Right forelimb (tissue), 1 donor: ENCODE measurements at regions not wholly inside any gene's neighbourhood (a gene's known extent, or its start where the extent isn't known, plus 50 kb on each side); places are given as distances from the start of the nearest gene placed in this dataset.
"Not testable (repeated sequence)": the region's sequence is repeated elsewhere in the genome, so short reads cannot be mapped to it uniquely, and the experiment has no call there.

Experiments
- DNase-seq: peaks from one replicate; pipeline ENCODE4 v3.0.0-alpha.2; 2018

DNA sequence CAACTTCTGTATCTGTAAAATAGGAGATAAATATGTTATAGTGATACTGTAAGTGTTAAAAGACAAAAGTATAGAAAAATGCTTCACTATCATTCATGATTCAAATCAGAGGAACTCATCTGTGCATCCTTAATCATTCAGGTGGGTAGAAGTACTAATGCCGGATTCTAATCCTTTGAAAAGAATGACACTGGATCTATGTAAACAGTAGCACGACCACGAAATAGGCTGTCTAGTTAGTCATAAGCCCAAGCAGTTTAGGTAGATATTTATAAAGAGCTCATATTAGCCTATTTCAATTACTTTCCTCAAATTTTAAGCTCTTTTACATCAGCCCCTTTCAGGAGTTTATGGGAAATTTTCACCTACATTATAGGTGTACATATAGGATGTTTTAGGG is 437.9 kb downstream of the SOX2 start:
- DNase-seq = no peak

DNA sequence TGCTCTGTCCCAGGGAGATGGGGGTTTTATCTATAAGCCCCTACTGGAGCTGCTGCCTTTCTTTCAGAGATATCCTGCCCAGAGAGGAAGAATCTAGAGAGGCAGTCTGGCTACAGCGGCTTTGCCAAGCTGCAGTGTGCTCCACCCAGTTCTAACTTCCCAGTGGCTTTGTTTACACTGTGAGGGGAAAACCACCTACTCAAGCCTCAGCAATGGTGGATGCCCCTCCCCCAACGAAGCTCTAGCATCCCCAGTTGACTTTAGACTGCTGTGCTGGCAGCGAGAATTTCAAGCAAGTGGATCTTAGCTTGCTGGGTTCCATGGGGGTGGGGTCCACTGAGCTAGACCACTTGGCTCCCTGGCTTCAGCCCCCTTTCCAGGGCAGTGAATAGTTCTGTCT is 444.6 kb downstream of the SOX2 start:
- not testable (repeated sequence) for DNase-seq

DNA sequence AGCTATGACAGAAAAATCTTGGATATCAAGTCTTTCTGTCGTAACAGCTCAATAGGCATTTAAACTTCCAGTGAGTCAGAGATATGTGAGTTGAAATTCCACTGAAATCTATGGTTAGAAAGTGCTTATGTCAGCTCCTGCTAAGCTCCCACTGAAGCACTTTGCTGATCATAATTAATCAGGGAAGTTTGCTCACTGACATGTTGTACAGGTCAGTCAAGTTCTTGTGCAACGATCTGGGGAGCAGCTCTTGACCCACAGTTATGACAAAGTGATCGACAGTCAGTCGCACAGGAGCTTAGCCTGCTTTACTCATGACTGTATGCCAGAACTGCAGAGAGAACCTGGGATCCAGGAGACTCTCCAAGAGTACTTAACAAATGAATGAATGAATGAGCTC is 453.5 kb downstream of the SOX2 start:
- DNase-seq = no peak

DNA sequence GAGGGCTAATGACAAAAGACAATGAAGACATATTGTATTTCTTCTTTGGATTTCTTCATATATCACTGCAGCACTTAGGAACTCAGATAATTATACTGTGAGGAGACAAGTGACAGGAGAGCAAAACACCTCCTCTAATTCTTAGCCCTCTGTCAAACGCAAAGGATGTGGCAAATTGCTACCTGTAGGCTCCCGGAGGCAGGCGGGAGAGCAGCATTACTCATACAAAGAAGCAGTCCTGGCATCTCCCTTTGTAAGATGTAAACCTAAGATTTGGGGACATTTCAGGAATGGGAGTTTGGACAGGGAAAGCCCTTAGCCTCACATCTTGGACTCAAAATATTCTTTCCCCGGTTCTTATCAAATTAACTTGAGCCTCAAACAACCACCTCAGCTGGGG is 460.8 kb downstream of the SOX2 start:
- no peak for DNase-seq

DNA sequence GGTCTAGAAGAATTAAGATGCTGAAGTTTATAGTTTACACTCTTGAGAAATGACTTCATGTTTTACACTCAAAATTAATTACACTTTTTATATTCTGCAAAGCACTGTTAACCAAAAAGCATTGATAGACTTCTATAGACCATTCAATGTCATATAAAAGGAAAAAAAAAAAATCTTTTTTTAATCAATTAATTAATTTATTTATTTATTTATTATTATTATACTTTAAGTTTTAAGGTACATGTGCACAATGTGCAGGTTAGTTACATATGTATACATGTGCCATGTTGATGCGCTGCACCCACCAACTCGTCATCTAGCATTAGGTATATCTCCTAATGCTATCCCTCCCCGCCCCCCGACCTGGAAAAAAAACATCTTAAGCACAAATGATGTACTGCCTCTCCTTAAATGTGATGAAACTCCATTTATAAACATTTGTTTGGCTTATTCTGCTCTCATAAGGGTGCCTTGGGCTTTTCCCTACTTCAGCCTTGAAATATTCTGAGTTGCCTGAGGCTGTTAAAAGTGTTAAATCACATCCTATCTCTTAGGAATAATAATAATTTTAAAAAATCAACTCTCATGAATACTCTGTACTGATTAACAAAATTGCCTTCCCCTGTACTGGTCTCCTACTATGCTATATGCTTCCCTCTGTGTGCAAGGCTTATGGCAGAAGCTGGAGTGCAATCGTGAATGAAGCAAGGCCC is 466.9 kb downstream of the SOX2 start:
- DNase-seq = no peak

DNA sequence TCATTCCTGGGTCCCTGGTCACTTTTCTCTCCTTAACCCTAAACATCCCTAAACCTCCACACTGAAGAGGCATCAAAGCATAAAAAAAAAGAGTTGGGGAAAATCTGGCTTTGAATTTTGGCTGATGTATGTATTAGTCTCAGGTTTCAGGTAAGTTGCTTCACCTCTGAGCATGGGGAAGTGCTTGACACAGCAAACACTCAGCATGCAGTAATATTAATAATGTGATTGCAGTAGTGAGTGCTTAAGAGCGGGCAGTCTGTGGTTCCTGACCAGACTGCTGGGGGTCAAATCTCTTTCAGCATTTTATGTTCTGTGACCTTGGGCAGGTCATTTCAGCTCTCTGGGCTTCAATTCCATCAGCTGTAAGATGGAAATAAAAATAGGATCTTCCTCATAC is 467.9 kb downstream of the SOX2 start:
- DNase-seq = no peak

DNA sequence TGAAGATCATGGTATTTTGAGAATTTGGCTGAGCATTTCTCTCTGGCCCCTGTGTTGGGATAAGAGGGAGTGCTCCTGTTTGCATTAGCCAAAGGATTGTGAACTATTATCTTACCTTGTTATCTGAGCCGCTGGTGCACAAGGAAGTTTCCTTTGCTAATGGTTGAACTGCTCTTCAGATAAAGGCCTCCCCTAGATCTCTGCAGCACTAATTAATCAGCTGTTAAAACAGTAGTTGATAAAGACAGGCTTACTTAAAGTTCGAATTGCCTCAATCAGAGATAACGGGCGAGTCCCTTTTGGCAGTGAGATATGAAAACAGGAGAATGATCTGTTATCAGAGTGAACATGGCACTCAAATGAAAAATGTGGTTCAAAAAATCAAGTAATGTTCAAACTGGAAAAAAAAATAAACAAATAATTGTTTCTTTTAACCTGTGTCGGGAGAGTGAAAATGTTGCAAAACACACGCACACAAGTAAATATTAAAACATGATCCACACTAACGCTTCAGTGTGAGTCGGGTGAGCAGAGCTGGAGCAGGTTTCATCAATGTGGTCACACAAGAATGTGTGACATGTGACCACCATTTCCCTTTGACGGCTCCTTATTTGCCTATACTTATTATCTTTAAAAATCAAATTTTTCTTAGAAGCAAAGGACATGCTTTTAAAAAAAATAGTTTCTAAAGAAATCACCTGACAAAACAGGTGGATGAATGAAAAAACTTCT is 469.1 kb downstream of the SOX2 start:
- DNase-seq = no peak

DNA sequence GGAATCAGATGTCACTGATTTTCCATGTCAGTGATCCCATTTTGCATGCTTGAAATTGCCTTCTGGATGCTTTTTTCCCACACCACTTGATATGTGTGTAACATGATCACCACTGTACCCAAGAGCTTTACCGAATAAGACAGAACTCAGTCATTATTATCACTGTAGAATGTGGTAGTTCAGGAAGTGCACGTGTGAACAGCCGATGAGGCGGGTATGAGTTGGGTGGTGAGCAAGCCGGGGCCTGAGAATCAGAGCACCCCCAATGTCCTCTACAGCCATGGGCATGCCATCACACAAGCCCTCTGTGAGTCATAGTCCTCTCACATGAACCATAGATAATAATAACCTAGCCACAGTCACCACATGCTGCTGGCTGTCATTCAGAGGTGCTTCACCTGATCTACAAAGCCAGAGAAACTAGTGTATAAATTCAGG is 470.8 kb downstream of the SOX2 start:
- DNase-seq = no peak

DNA sequence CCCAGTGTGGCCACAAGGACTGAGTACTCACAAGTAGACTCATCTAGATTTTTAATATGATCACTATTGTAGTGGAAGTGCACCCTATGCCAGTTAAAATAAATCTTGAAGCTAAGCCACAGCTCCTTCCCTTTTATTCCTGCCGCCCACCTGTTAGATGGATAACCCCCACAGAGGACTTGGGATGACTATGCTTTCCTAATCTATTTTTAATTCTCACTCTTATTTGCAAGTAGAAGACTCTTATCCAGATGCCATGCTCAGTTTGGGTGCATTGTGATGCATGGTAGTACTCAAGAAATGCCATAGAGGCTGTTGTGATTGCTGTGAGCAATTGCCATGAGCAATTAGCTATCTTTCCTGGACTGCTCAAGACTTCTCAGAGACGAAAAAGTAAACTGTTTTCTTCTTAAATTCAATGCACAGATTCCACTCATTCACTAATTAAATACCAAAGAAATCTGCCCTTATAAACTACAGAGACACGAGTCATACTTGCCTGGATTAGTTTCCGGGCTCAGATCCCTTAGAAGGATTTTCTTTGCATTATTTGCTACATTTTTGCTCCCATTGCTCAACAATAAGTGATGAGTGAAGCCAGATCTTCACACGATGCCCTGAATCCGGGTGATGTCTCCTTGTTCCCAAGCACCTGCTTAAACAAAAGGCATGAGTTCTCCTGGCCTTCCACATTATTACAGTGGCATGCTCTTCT is 472.1 kb downstream of the SOX2 start:
- DNase-seq = no peak

DNA sequence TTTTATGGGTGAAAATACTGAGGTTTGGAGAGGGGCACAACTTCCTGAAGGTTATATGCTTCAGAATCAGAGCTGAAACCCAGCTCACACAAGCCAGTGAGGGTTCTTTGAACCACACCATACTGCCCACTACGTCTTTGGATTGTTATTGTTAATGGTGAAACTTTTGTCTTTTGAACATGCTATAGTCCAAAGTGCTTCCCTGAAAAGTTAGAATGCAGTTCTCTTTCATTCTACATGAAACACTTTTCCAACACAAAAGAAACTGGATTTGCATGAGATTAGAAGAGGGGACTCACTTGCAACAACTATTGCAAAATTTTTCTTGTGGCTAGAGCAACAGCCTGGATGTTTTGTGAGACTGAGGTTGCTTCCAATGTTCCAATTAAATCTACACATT is 473.6 kb downstream of the SOX2 start:
- DNase-seq = no peak

DNA sequence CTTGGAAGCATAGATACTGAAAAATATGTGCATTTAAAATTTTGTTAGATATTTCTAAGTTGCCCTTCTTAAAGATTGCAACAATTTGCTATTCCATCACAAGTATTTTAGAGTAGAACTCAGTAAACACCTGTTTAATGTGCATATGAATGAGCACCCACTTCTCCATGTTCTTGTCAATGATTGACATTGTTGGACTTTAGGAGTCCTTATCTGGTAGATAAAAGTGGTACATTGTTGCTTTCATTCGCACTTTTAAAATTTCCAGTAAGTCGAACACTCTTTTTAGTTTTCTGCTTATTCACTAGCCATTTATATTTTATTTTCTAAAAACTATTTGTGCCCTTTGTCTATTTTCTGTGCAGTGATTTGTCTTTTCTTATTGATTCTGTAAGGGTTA is 478.3 kb downstream of the SOX2 start:
- DNase-seq = no peak

DNA sequence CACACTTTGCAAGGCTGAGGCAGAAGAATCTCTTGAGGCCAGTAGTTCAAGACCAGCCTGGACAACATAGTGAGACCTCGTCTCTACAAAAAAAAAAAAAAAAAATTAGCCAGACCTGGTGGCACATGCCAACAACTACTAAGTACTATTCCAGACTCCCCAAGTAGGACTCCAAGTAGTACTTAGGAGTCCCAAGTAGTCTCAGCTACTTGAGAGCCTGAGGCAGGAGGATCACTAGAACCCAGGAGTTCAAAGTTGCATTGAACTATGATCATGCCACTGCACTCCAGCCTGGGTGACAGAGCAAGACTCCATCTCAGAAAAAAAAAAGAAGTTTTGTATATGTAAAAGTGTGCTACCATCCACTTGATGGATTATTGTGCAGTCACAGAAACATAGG is 486.6 kb downstream of the SOX2 start:
- no peak for DNase-seq

DNA sequence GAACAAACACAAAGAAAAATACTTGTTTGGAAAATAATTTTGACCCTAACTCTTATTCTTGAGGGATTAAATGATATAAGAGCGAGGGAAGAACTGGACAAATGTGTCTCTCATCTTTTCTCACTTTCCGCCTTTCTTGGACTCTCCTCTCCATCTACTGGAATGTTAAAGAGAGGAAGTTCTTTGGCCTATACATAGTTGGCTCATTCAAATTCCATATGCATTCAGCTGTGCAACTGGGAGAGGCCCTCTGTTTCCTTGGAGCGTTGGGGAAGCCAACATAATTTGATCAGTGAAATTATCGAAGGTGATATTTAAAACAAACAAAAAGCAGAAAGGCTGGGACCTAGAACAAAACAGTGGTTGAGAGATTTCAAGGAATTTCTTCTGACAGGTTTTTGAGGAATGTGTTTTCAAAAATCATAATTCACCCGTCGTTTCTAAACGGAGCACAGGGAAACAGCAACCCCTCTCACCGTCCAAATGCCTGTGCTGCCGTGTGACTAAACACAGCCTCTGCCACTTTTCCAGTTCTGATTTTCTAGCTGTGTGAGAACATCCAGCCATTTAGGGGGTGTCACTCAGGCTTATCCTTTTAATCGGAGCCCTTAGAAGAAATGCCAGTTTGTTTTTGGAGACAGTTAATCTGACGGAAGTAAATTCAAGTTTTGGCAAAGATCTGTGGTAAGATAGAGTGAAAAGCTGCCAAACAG is 489.9 kb downstream of the SOX2 start:
- DNase-seq = no peak

DNA sequence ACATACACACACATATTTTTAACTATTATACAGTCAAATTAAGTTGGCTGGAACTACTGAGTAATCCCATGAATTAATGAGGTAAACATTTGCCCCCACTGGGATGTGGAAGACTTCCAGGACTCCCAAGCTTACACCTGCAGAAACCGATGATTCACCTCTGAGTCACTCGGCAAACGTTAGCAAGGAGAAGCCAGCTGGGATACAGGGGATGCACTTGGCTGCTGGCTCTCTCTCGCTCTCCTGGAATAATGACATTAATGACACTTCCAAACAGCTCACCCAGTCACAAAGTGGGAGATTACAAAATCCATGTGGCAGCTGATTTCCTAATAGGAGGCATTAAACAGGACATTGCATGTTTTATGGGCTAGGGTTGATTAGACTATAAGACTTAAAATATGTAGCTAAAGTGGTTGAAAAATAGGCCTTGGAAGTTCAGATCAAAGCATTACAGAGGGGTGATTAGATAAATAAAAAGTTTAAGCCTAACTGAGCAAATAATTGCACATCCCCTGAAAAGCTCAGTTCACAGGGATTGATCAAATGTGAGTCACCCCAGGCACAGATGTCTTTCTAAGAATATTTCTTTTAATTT is 500.9 kb downstream of the SOX2 start:
- no peak for DNase-seq

DNA sequence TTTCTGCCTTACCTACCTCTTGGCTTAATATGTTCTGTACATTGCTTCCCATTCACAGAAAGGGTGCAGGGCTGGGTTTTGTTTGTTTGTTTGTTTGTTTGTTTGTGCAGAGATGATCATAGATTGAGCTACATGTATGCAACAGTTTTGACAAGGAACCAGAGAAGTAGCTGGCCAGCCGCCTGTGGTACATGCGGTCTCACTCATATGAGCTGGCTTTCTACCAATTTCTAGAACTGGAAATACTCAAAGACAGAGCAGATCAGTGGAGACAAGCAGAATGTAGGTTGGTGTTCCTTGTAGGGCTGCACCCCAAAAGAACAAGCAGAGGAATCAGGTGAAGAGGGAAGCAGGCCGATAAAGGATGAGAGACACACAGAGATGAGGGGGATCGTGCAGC is 502.7 kb downstream of the SOX2 start:
- DNase-seq = no peak

DNA sequence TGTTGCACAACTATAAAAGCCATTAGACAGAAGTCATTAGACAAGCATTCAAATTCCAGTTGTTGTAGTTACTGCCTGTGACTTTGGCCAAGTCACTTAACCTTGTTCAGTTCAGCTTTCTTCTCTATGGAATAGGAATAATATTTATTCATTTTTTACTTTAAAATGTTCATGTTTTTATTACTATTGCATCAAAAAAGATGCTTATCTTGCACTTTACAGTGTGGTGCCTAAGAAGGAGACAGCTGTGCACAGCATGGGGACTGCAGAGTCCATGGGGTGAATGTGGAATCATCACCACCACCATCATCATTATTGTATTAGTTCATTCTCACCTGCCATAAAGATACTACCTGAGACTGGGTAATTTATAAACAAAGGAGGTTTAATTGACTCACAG is 504.2 kb downstream of the SOX2 start:
- DNase-seq = no peak

DNA sequence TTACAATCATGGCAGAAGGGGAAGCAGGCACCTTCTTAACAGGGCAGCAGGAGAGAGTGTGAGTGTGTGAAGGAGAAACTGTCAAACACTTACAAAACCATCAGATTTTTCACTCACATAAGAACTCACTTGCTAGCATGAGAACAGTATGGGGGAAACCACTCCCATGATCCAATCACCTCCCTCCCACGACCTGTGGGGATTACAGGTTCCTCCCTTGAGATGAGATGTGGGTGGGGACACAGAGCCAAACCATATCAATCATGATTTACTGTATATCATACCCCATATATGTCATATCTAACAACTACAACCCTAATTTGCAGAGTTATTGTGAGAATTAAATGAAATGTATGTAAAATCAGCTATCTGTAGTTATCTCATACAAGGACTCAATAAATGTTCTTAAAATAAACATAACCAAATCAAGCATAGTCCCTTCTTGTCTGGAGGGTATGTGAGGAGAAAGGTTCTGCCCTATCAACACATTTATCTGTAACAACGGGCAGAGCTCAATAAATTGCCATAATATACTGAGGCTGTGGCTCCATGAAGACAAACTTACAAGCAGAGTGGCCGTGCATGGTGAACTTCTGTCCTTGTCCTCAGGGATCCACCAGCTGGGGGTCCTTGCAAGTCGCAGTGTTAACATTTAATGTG is 504.7 kb downstream of the SOX2 start:
- no peak for DNase-seq

DNA sequence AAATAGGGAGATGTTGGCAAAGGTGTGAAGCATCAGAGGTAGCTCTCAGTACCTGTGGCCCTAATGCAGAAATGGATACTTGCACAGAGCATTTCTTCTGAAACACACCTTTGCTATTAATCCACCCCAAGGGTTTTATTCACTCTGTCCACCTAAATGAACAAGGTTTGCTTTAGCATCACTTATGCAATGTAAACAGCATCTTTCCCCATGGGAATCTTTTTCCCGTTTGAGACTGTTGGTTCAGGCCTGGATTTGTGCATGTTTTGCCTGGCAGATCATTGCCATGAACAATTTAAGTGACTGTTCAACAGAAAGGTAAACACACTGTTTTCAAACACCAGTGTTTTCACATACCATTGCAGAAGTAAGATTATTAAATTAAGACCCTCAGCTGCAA is 508.3 kb downstream of the SOX2 start:
- DNase-seq = no peak

DNA sequence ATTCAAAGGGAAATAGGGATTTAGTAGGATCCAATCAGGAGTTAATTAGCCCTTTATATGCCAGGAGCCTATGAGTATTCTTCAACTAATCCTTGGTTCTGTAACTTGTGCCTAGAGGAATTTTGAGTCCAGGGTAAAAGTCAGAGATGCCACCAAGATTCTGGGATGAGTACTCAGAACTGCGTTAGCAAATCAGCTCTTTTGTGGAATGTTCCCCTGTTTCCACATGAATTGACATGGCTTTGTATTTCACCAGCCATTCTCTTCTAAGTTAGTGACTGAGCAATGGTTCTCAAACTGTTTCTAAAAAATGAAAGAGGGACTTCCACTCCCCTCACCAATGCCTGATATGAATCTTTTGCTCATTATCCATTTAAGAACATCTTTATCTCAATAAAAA is 508.7 kb downstream of the SOX2 start:
- DNase-seq = no peak

DNA sequence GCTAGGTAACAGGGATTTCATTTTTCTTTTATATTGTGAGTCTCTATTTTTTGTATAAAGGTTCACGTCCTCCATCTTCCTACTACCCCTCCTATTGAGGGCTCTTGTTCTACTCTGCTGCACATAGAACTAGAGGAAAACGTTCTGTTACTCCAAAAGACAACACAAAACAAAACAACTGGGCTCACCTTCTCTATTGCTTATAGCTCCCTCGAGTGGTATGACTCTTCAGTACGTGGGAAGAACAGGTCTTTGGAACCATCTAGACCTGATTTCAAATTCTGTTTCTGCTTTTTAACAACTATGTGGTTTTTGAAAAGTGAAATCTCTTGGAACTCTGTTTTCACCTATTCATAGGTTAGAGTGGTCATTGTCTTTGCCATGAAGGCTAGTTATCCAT is 515.3 kb downstream of the SOX2 start:
- no peak for DNase-seq

DNA sequence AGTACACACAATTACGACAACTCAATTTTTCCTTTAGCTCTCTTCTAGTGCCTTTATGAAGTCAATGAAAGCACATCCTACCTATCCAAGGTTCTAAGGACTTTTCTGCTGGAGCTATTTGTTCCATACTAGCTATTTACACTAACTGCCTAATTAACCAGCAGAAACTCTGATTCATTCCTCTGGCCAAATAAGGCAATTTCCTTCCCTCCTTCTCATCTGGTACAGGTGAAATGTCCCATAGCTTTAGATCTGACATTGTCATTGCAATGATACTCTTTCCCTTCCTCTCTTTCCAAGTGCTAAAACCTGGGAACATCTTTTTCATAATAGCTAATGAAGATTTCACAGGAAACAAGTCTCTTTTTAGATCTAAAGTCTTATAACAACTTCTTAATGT is 521.7 kb downstream of the SOX2 start:
- DNase-seq = no peak

DNA sequence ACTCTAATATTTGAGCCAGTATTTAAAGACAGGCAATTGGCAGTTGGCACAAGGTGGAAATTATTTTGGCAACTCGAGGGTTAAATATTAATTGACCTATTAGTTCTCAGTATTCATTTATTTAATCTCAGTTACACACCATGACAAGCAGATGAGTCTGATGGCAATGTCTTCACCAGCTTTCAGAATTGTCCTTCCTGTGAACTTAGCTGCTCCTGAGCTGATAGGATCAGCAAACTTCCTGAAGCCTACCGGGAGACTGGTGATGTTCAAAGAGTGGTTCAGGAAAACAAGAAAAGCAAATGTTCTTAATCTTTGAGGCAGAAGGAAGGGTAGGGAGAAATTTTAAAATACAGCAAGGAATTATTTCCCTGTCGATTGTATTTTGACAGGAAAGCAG is 522.2 kb downstream of the SOX2 start:
- DNase-seq = no peak

DNA sequence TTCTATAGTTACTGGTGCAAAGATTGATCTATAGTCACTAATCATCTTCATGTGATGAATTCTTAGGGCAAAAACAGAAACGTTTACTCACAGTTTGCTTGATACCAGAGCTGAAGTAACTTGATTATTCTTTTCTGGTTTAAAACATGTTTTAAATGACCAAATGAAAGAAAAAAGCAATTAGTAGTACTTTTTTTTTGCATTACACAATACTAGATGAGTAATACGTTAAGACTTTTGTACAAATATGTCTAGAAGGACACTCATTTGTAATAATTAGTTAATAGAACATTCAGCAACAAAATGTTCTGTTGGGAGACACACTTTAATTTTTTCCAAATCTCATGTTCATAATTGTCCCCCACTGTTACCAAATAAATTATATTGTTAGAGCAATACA is 523.2 kb downstream of the SOX2 start:
- no peak for DNase-seq
